ENCODE measurements at regions not wholly inside any gene's neighbourhood (a gene's known extent, or its start where the extent isn't known, plus 50 kb on each side); places are given as distances from the start of the nearest gene placed in this dataset.

DNA sequence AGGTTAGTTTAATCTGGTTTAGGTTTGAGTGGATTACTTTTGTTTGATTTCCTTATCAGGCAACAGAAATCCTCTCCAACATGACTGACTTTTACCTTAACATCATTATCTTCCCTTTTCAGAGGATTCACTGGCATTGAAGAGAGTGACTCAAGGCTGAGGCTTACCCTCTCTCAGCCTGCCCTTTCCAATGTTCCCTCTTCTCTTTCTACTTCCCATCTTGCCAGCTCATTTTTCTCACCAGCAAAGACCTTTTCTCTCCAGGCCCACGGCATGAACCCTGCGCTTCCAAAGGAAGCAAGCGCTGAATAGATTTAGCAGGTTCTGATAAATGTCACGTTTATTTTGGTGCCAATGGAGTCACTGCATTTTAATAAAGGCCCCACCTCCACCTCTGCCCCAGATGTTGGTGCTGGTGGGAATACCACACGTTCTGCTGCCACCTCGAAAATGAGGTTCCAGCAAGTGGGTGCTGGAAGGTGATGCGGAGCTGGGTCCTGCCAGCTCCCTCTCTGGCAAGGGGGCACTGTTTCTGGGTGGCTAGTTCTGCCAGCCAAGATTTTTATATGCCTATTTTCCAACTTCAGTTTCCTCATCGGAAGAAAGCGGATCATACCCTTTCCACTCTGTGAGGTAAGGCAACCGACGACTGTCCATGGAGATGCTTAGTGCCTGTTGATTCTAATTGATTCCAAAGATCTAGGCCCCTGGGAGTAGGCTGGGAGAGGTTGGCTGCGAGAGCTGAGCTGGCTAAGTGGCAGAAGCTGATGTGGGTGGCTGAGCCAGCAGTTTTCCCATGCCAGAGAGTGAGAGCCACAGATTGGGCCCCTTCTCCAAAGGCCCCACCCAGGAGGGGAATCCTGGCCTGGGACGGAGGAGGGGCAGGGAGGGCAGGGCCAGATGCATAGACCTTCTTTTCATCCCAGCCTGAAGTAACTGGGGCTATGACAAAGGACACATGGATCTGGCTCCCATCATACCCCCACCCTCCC lies 87.7 kb upstream of the MAFB start:
- Histone ChIP-seq H3K4me3 (no peak overlapping the region), H3K27ac (ENCODE audit: extremely low read depth, low read depth, low read length) (no peak overlapping the region), H3K9ac (ENCODE audit: insufficient read depth in 1 of 2, low read depth in 2 of 2, low read length in 2 of 2) (no peak overlapping the region), H3K27me3 (ENCODE audit: control insufficient read depth in 2 of 2, insufficient read depth in 2 of 2, low read length in 2 of 2) (peaks cover 0 to 2% of the 10 kb centered on the region in 2 experiments; a peak in 1 of 5 replicates), H3K4me2 (ENCODE audit: insufficient read depth, low read length) (no peak overlapping the region), H4K20me1 (replicated peaks; ENCODE audit: control insufficient read depth, insufficient read depth, low read length) (no peaks in the 10 kb centered on the region), H3K9me3 (replicated peaks; ENCODE audit: control insufficient read depth, insufficient read depth, low read depth, low read length) (no peaks in the 10 kb centered on the region), H3K9me1 (ENCODE audit: control insufficient read depth, insufficient read depth, low read length) (no peaks in the 10 kb centered on the region), H3K79me2 (ENCODE audit: control insufficient read depth, insufficient read depth, low read length) (no peaks in the 10 kb centered on the region), H3K36me3 (ENCODE audit: control insufficient read depth, insufficient read depth, low read length) (no peaks in the 10 kb centered on the region), H2AFZ (ENCODE audit: low read depth, low read length) (no peak overlapping the region), H3K4me1 (replicated peaks in 1 of 2; ENCODE audit: control insufficient read depth in 2 of 2, insufficient read depth in 2 of 2, low read length in 2 of 2) (no peaks in the 10 kb centered on the region)
- in situ Hi-C loops (cut with MboI) (no loop called here), intact Hi-C loops (cut with micrococcal nuclease) (no loop called here)
- 1% methylated on average over 12 of the region's 13 CpGs for WGBS (ENCODE audit: insufficient coverage, low coverage, missing lambda C conversion rate)
- ATAC-seq (no peak), DNase-seq (ENCODE audit: extremely low read depth in 1 of 4, low spot score in 3 of 4) (no peak), FAIRE-seq (no peak)
- POLR2A ChIA-PET: interaction anchor here (0.6 kb wide), 1 partner anchor 1558 kb away, joined by 3 read pairs; no protein-coding TSS in a partner anchor
- BruUV-seq (replicated peaks): no TSS peak
- CTCF ChIA-PET (ENCODE audit: low intra/inter-chr PET ratio): no interaction called here
- TF ChIP-seq USF2 (CRISPR knock-in tag; IDR thresholded peaks at IDR 0.05) (no peak), CHAMP1 (IDR thresholded peaks at IDR 0.05) (no peak), RBM34 (IDR thresholded peaks at IDR 0.05; ENCODE audit: borderline replicate concordance, insufficient read depth, low read length) (no peak), ZNF165 (CRISPR knock-in tag; IDR thresholded peaks at IDR 0.05; ENCODE audit: borderline replicate concordance) (no peak), FOXA1 (IDR thresholded peaks at IDR 0.05; ENCODE audit: borderline replicate concordance) (no peak), KAT2B (IDR thresholded peaks at IDR 0.05; ENCODE audit: low read depth, low read length) (no peak), SMARCB1 (IDR thresholded peaks at IDR 0.05; ENCODE audit: insufficient read length, low read depth) (no peak), NCOA2 (IDR thresholded peaks at IDR 0.05; ENCODE audit: partially characterized antibody in 2 of 2) (no peak), MITF (IDR thresholded peaks at IDR 0.05) (no peak), HEY1 (CRISPR knock-in tag; IDR thresholded peaks at IDR 0.05; ENCODE audit: borderline replicate concordance) (no peak), GTF2F1 (IDR thresholded peaks at IDR 0.05; ENCODE audit: low read depth, low read length) (no peak)
- TF ChIP-seq, protein P1, sequence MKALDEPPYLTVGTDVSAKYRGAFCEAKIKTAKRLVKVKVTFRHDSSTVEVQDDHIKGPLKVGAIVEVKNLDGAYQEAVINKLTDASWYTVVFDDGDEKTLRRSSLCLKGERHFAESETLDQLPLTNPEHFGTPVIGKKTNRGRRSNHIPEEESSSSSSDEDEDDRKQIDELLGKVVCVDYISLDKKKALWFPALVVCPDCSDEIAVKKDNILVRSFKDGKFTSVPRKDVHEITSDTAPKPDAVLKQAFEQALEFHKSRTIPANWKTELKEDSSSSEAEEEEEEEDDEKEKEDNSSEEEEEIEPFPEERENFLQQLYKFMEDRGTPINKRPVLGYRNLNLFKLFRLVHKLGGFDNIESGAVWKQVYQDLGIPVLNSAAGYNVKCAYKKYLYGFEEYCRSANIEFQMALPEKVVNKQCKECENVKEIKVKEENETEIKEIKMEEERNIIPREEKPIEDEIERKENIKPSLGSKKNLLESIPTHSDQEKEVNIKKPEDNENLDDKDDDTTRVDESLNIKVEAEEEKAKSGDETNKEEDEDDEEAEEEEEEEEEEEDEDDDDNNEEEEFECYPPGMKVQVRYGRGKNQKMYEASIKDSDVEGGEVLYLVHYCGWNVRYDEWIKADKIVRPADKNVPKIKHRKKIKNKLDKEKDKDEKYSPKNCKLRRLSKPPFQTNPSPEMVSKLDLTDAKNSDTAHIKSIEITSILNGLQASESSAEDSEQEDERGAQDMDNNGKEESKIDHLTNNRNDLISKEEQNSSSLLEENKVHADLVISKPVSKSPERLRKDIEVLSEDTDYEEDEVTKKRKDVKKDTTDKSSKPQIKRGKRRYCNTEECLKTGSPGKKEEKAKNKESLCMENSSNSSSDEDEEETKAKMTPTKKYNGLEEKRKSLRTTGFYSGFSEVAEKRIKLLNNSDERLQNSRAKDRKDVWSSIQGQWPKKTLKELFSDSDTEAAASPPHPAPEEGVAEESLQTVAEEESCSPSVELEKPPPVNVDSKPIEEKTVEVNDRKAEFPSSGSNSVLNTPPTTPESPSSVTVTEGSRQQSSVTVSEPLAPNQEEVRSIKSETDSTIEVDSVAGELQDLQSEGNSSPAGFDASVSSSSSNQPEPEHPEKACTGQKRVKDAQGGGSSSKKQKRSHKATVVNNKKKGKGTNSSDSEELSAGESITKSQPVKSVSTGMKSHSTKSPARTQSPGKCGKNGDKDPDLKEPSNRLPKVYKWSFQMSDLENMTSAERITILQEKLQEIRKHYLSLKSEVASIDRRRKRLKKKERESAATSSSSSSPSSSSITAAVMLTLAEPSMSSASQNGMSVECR (CRISPR knock-in tag; IDR thresholded peaks at IDR 0.05): no peak

Measured in K562 (cell line).